Activated naive CD4-positive, alpha-beta T cell treated with anti-CD3 and anti-CD28 coated beads, Interleukin-2, amount 10 ng/mL, durations not matched to agents 7 days and 5 days (primary cell): ENCODE measurements at regions not wholly inside any gene's neighbourhood (a gene's known extent, or its start where the extent isn't known, plus 50 kb on each side); places are given as distances from the start of the nearest gene placed in this dataset.

Source experiments
- CTCF ChIA-PET: fragments of 350-600 bp; sonication (Branson Sonifier 250); formaldehyde crosslinking; loops from one replicate; lab custom pipeline; 2021; ENCODE audit warnings: antibody characterized with exemption; lab: Charles Lee
- DNase-seq: peaks from one replicate; pipeline ENCODE4 v3.0.0-alpha.2; 2020
- H3K27ac Mint-ChIP-seq: one replicate; pipeline ENCODE4 v1.8.0; 2021; ENCODE audit warnings: mild to moderate bottlenecking, moderate library complexity, mixed read lengths
- H3K27me3 Mint-ChIP-seq: one replicate; pipeline ENCODE4 v1.8.0; 2021; ENCODE audit warnings: mild to moderate bottlenecking, mixed read lengths
- H3K36me3 Mint-ChIP-seq: one replicate; pipeline ENCODE4 v1.8.0; 2021; ENCODE audit warnings: mixed read lengths
- H3K4me1 Mint-ChIP-seq: one replicate; pipeline ENCODE4 v1.8.0; 2021; ENCODE audit warnings: mixed read lengths
- H3K4me3 Mint-ChIP-seq: one replicate; pipeline ENCODE4 v1.8.0; 2021; ENCODE audit warnings: mild to moderate bottlenecking, moderate library complexity, mixed read lengths
- H3K9me3 Mint-ChIP-seq: one replicate; pipeline ENCODE4 v1.8.0; 2021; ENCODE audit warnings: mixed read lengths

DNA sequence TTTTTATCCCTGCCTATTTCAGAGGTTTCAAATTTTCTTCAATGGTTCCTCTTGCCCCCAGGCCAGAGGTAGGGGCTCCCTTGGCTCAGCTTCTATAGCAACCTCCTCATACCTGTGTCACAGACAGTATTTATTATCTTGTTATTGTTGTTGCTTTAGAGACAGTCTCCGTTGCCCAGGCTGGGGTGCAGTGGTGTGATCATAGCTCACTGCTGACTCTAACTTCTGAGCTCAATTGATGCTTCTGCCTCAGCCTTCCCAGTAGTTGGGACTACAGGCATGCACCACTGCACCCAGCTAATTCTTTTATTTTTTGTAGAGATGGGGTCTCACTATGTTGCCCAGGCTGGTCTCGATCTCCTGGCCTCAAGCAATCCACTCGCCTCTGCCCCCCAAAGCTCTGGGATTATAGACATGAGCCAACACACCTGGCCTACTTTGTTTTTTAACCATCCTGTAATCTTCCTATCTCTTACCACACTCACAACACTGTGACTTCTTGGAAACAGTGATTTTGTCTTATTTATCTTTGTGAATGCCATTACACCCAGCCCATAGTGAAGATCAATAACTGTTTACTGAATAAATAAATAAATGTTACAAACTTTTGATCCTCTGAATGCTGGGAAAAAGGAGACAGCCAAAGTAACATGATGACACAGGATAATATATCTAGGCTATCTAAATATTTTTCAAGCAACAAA is 95.9 kb downstream of the PHLDA1 start:
- CTCF ChIA-PET = interaction anchor here (1.1 to 2.4 kb wide), 4 partner anchors 8 to 409 kb away, joined by 4 to 13 read pairs (median 4); partner anchors contain the start of gene PHLDA1
- no peaks in the 10 kb centered on the region for H3K9me3 Mint-ChIP-seq
- H3K36me3 Mint-ChIP-seq = no peaks in the 10 kb centered on the region
- H3K4me1 Mint-ChIP-seq = peaks cover 19% of the 10 kb centered on the region
- no peaks in the 10 kb centered on the region for H3K27me3 Mint-ChIP-seq
- DNase-seq = no peak
- H3K4me3 Mint-ChIP-seq = no peak overlapping the region
- no peak overlapping the region for H3K27ac Mint-ChIP-seq

DNA sequence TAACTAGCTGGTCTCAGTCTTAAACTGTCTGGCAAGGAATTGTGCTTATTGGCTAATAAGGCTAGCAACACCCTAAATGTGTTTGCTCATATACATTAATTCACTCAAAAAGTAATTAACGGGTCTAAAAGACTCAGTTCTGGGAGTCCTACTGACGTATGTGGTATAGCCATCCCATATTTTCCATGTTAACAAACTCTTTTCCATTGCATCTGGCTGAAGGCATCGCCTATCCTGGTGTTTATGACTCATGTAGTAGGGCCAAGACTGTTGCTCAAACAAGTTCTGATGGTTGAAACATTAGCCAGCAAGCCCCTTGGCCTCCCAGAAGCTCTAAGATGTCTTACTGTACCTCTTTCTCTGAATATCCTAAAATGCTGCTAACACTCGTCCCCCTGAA is 98.5 kb downstream of the PHLDA1 start:
- Mint-ChIP-seq H3K9me3 (no peaks in the 10 kb centered on the region), H3K4me1 (peaks cover 19% of the 10 kb centered on the region), H3K4me3 (no peak overlapping the region), H3K27ac (no peak overlapping the region), H3K36me3 (no peaks in the 10 kb centered on the region), H3K27me3 (no peaks in the 10 kb centered on the region)
- no peak for DNase-seq
- CTCF ChIA-PET = interaction anchor here (0.6 kb wide), 1 partner anchor 15 kb away, joined by 3 read pairs; no protein-coding TSS in a partner anchor

DNA sequence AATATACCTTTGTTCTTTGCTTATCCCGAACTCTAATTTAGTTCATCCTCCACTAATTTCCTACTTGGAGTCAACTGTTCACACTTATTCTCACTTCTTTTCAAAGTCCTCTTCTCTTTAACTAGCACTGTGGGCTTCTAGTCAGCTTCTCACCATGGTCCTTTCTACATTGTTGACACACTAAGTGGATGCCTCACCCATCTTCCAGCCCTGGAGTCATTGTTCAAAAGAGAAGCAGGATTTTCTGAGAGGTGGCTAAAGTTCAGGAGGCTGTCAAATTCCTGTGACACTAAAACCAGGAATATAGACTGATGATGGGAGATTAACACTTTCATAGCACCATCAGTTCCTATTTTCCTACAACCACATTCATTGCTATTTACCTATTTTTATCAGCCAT is 99.3 kb downstream of the PHLDA1 start:
- H3K36me3 Mint-ChIP-seq = no peaks in the 10 kb centered on the region
- no peaks in the 10 kb centered on the region for H3K27me3 Mint-ChIP-seq
- peaks cover 2% of the 10 kb centered on the region for H3K9me3 Mint-ChIP-seq
- DNase-seq = no peak
- no peak overlapping the region for H3K27ac Mint-ChIP-seq
- CTCF ChIA-PET = no interaction called here
- H3K4me1 Mint-ChIP-seq = peaks cover 19% of the 10 kb centered on the region
- no peak overlapping the region for H3K4me3 Mint-ChIP-seq

DNA sequence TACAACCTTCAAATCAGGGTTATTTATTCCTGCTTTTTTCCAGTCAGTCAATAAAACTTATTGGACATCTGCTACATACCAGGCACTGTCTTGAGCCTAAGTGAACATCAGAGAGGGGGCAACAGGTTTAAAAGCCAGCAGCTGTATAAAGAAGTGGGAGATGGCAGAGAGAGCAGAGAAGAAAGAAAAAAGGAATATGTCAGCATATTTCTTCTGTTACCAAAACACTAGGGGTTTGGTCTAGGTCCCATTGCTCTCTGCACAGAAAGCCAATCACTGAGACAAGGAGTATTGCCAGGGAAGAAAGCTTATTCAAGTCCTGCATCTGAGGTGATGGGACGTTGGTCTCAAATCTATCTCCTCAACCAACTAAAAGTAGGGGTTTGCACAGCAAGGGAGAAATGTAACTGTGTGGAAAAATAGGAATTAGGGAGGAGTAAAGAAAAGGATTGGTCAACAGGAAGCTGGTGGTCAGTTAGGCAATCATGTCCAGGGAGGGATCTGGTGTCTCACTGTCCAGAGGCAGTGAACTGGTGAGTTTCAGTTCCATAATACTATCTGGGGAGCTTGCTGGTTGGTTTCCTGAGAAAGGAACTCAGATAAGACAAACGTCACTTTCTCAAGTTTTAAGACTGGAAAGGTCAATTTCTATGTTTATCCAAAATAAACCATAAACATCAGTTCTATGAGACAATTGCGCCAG is 107.5 kb downstream of the PHLDA1 start:
- CTCF ChIA-PET = interaction anchor here (1.7 kb wide), 1 partner anchor 108 kb away, joined by 5 read pairs; the partner anchor contains the start of gene PHLDA1

DNA sequence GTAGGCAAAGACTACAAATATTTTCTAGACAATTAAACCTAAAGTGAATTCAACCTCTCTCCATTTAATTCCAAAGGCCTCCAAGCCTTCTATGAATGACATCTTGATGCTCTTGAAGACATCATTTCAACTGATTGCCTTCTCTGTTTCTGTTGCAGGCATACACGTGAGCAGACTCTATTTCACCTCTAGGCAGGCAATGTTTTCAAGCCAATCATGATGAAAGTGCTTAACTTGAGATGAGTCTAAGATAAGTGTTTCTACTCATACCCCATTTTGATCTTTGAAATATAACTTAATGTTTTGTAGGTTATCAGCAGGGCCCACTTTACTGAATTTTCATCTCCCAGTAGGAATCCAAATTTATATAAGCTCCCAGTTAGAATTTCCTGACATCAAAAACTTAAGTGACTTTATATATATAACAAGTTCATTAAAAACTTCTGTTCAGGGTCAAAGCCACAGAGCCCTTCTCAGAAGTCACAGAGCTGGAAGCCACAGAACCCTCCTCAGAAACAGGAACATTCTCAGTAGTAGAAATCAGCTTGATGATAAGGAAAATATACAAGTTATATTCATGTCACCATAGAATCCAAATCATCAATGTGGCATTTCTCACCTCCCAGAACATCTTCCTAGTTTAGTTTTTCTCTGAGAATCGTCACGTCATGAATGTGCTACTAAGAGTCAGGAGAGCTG is 108.5 kb downstream of the PHLDA1 start:
- peaks cover 27% of the 10 kb centered on the region for H3K9me3 Mint-ChIP-seq

More for the DNA sequence above, 107.5 kb downstream of the PHLDA1 start:
- Mint-ChIP-seq H3K27me3 (peaks cover 28% of the 10 kb centered on the region), H3K4me3 (no peak overlapping the region), H3K27ac (no peak overlapping the region), H3K4me1 (peaks cover 19% of the 10 kb centered on the region), H3K36me3 (peaks cover 8% of the 10 kb centered on the region), H3K9me3 (peaks cover 27% of the 10 kb centered on the region)
- no peak for DNase-seq

DNA sequence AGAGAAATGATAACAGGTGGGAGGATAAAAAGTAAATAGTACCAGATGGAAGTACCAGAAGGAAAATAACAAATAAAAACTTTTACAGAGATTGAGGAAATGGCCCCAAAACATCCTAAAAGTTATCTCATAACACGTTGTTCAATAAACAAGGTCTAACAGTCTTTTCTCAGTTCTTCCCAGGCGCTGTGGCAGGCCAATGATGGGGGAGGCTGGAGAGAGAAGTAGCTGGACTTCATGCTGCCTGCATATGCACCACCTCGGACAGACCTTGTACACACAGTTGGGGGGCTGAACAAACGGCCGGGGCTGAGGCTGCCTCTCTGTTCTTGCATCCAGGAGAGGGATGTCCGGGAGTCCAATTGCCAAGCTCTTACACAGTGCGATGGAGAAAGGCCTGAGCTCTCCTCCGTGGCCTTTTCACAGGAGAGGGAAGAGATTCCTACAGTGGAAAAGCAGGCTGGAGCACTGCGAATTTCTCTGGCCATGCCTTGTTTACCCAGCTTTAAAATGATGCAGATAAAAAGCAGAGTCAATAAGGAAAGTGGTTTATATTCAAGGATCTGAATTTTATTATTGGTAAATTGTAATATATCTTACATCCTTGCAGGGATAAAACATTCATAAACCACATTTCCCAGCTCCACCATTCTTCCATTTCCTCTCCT is 109.8 kb downstream of the PHLDA1 start:
- Mint-ChIP-seq H3K36me3 (peaks cover 8% of the 10 kb centered on the region), H3K9me3 (peaks cover 24% of the 10 kb centered on the region), H3K4me1 (peaks cover 24% of the 10 kb centered on the region), H3K4me3 (no peak overlapping the region), H3K27me3 (peaks cover 28% of the 10 kb centered on the region), H3K27ac (peak overlapping the region; percentile 3)
- no peak for DNase-seq
- CTCF ChIA-PET = interaction anchor here (1.4 kb wide), 1 partner anchor 110 kb away, joined by 4 read pairs; the partner anchor contains the start of gene PHLDA1

More for the DNA sequence above, 108.5 kb downstream of the PHLDA1 start:
- Mint-ChIP-seq H3K27ac (peak overlapping the region; percentile 3), H3K4me1 (peaks cover 19% of the 10 kb centered on the region), H3K36me3 (peaks cover 8% of the 10 kb centered on the region), H3K27me3 (peaks cover 28% of the 10 kb centered on the region), H3K4me3 (no peak overlapping the region)
- CTCF ChIA-PET = interaction anchor here (1.7 kb wide), 1 partner anchor 109 kb away, joined by 5 read pairs; the partner anchor contains the start of gene PHLDA1
- no peak for DNase-seq

DNA sequence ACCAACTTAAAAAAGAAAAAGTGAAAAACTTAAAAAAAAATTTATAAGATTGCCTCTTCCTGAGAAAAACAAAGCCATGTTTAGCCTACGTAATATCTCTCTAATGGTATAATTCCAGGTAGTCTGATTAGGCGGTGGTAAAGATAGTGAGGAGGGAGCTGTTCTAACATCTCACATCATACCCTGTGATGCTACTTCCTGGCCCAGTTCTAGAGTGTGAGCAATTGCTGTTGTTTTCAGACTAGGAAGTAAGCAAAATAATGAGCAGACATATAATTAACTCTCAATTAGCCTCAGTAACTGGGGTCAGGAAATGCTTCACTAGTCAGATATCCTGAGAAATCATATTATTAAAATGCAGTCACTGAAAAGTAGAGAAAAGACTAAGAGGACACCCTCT is 113.9 kb downstream of the PHLDA1 start:
- Mint-ChIP-seq H3K4me3 (no peak overlapping the region), H3K27me3 (peaks cover 13% of the 10 kb centered on the region), H3K36me3 (no peaks in the 10 kb centered on the region), H3K4me1 (peaks cover 9% of the 10 kb centered on the region), H3K9me3 (no peaks in the 10 kb centered on the region), H3K27ac (no peak overlapping the region)
- no peak for DNase-seq
- CTCF ChIA-PET = no interaction called here

DNA sequence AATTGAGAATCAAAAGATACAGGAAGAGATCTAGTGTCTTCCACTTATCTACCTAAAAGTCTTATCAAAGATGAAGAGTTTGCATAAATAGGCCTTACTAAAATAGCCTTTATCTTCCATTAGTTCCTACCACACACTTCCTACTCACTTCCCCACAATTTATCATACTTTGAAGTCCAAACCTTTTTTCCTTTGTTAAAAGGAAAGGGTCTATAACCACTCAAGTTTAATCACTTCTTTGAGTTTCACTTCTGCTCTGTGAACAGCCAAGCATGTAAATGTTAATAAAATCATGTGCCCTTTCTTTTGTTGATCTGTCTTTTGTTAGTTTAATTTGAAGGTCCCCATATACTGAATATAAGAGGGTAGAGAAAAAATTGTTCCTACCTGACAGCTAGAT is 114.5 kb downstream of the PHLDA1 start:
- H3K4me1 Mint-ChIP-seq = peaks cover 6% of the 10 kb centered on the region
- H3K4me3 Mint-ChIP-seq = no peak overlapping the region
- CTCF ChIA-PET = no interaction called here
- H3K9me3 Mint-ChIP-seq = no peaks in the 10 kb centered on the region
- H3K36me3 Mint-ChIP-seq = no peaks in the 10 kb centered on the region
- DNase-seq = no peak
- no peak overlapping the region for H3K27ac Mint-ChIP-seq
- peaks cover 11% of the 10 kb centered on the region for H3K27me3 Mint-ChIP-seq

DNA sequence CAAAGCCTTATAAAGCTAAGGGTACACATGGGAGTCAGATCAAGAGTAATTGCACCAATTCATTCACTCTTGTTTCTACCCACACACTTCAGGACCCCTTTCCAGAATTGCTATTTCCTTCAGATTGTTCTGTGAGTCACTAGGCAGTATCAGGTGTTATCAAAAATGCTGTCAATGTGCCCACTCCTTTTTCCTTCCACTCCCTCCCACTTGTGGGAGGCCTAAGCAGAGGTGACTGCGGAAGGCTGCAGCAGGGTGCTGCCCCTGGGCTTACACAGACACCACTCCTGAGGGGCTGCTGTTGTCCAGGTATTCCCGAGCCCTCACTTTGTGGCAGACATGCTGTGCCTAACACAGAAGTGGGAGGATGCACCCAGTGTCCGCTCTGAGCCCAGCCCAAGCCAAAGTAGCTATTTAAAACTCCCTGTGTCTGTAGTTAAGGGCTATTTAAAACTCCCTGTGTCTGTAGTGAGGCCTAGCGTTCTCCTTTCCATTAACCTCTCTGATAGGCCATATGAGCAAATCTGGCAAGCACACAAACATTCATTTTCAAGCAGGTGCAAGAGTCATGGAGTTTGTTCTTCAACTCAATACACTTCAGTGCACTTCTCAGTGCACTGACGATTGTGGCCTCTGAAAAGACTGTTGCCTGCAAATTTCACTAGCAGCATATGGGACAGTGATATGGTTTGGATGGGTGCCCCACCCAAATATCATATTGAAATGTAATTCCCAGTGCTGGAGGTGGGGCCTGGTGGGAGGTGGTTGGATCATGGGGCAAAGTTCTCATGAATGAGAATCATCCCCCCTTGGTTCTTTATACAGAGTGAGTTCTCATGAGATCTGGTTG is 117.8 kb downstream of the PHLDA1 start:
- CTCF ChIA-PET = no interaction called here
- no peaks in the 10 kb centered on the region for H3K9me3 Mint-ChIP-seq
- H3K4me3 Mint-ChIP-seq = no peak overlapping the region
- no peaks in the 10 kb centered on the region for H3K36me3 Mint-ChIP-seq
- H3K27ac Mint-ChIP-seq = no peak overlapping the region
- peaks cover 6% of the 10 kb centered on the region for H3K27me3 Mint-ChIP-seq
- no peak for DNase-seq
- H3K4me1 Mint-ChIP-seq = peaks cover 5% of the 10 kb centered on the region

DNA sequence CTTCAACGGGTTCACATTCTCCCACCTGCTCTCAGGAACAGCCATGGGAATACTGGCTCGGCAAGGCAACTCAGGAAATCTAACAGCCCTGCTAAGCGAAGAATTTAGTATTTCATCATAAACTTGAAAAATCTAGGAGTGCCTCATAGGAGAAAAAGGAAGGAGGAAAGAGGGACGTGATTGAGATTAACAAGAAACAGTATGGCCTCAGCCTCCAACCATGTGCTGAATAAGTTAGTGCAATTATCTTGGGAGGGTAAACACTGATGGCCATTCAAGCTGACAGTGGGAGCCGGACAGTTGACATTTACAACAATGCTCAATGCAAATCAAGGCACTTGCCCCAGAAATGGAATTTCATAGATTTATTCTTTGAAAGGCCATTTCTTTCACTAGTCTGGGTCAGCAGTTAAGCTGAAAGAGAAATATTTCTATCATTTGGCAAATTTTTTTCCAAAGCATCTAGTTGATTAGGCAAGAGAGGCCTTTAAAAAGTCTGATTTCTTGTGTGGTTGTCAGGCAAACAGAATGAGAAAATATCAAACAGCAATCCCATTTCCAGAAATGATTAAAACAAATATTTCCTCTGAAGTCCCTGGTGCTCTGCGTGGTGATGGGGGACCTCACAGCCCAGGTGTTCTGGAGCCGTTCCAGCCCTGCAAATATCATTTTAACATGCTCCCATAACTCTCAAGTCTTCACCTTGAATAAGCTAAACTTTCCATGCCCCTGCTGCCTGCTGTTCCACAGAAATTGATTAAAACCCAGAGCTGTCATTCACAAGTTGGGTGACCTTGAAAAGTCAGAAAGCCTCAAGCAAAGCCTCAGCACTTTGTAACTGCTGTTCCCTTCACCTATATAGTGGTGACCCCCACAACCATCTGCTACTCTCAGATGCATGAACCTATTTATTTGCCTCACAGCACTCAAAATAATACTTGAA is 121.6 kb downstream of the PHLDA1 start:
- Mint-ChIP-seq H3K27me3 (peaks cover 14% of the 10 kb centered on the region), H3K9me3 (no peaks in the 10 kb centered on the region), H3K4me1 (no peaks in the 10 kb centered on the region), H3K4me3 (no peak overlapping the region), H3K36me3 (no peaks in the 10 kb centered on the region), H3K27ac (no peak overlapping the region)
- CTCF ChIA-PET = no interaction called here
- DNase-seq = no peak

DNA sequence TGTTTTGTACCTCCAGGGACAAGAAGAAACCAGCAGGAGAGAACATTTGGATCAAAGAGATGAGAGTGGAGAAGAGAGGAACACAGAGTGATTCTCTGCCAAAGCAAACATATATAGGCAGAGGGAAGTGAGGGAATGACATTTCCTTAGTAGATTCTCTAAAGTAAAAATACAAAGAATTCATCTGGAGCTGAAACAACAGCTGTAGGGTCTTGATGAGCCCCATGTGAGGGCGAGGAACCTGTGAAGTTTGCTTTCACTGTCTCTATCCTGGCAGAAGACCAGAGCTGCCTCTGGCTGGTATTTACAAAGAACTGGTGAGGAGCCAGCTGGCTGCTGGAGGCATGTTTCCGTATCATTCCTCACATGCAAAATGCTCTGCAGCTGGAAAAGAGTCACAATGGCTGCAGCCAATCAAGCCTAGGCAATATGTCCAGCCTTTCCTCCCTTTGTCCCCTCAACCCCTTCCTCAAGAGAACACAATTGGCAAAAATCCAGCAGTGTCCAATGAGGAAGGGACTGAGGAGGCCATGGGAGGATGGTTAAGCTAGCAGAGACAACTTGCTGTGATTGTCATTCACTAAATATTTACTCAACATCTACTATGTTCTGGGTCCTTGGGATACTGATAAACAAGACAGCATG is 122.5 kb downstream of the PHLDA1 start:
- CTCF ChIA-PET = no interaction called here
- H3K27ac Mint-ChIP-seq = no peak overlapping the region

DNA sequence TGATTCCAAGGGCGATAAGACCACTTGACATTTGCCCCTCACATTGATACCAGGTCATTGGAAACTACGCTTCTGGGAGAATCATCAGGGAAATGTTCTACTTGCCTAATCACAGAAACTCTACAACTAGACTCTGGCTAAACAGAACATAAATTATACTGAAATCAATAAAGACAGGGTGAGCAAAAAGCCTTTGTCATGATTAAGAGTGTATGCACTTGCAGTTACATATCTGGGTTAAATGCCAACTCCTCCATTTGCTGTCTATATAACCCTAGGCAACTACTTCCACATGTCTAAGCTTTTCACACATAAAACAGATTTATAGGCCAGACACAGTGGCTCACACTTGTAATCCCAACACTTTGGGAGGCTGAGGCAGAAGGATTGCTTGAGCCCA is 125.7 kb downstream of the PHLDA1 start:
- CTCF ChIA-PET = no interaction called here
- Mint-ChIP-seq H3K27me3 (peaks cover 15% of the 10 kb centered on the region), H3K36me3 (no peaks in the 10 kb centered on the region), H3K4me3 (no peak overlapping the region), H3K4me1 (no peaks in the 10 kb centered on the region), H3K27ac (no peak overlapping the region), H3K9me3 (no peaks in the 10 kb centered on the region)
- DNase-seq = no peak

More for the DNA sequence above, 122.5 kb downstream of the PHLDA1 start:
- Mint-ChIP-seq H3K36me3 (no peaks in the 10 kb centered on the region), H3K9me3 (no peaks in the 10 kb centered on the region), H3K4me1 (no peaks in the 10 kb centered on the region), H3K4me3 (no peak overlapping the region), H3K27me3 (peaks cover 14% of the 10 kb centered on the region)
- DNase-seq = no peak
